GM23248 (cell line): ENCODE measurements at regions not wholly inside any gene's neighbourhood (a gene's known extent, or its start where the extent isn't known, plus 50 kb on each side); places are given as distances from the start of the nearest gene placed in this dataset.

Experiments used
- DNase-seq: peaks from one replicate; pipeline ENCODE4 v3.0.0-alpha.2; 2015
- H2AFZ ChIP-seq: fragments of 200-600 bp; sonication (generic); 2 replicates; pipeline ENCODE4 v1.6.1; 2016; ENCODE audit warnings: antibody characterized with exemption
- H3F3A ChIP-seq: fragments of 200-600 bp; sonication (generic); 2 replicates; pipeline ENCODE4 v1.6.1; 2016; ENCODE audit warnings: mild to moderate bottlenecking, antibody characterized with exemption, mixed run types; ENCODE audit not compliant: insufficient read depth
- H3K27ac ChIP-seq: fragments of 200-600 bp; sonication (generic); 2 replicates; pipeline ENCODE4 v1.5.1; 2016; ENCODE audit warnings: mild to moderate bottlenecking
- H3K27me3 ChIP-seq: fragments of 200-600 bp; sonication (generic); replicated peaks from 2 replicates; pipeline ENCODE4 v1.6.1; 2016; ENCODE audit warnings: mild to moderate bottlenecking; ENCODE audit not compliant: insufficient read depth
- H3K36me3 ChIP-seq: fragments of 200-600 bp; sonication (generic); 2 replicates; pipeline ENCODE4 v1.6.1; 2016; ENCODE audit warnings: low read depth, mild to moderate bottlenecking
- H3K4me1 ChIP-seq: fragments of 200-600 bp; sonication (generic); 2 replicates; pipeline ENCODE4 v1.6.1; 2016; ENCODE audit warnings: mild to moderate bottlenecking; ENCODE audit not compliant: insufficient read depth
- H3K4me2 ChIP-seq: fragments of 200-600 bp; sonication (generic); one replicate; pipeline ENCODE4 v1.6.1; 2016; ENCODE audit warnings: mild to moderate bottlenecking; ENCODE audit not compliant: unreplicated experiment
- H3K4me3 ChIP-seq: fragments of 200-600 bp; sonication (generic); 2 replicates; pipeline ENCODE4 v1.5.1; 2016; ENCODE audit warnings: mild to moderate bottlenecking
- H3K79me2 ChIP-seq: fragments of 200-600 bp; sonication (generic); 2 replicates; pipeline ENCODE4 v1.6.1; 2016; ENCODE audit warnings: mild to moderate bottlenecking; ENCODE audit not compliant: insufficient read depth
- H3K9ac ChIP-seq: fragments of 200-600 bp; sonication (generic); 2 replicates; pipeline ENCODE4 v1.6.1; 2016; ENCODE audit warnings: mild to moderate bottlenecking
- H3K9me2 ChIP-seq: fragments of 200-600 bp; sonication (generic); 2 replicates; pipeline ENCODE4 v1.6.1; 2016; ENCODE audit warnings: mixed run types, mild to moderate bottlenecking, moderate library complexity; ENCODE audit not compliant: insufficient read depth
- H3K9me3 ChIP-seq: fragments of 200-600 bp; sonication (generic); one replicate; pipeline ENCODE4 v1.6.1; 2017; ENCODE audit warnings: low read depth
- H4K20me1 ChIP-seq: fragments of 200-600 bp; sonication (generic); 2 replicates; pipeline ENCODE4 v1.6.0; 2016; ENCODE audit not compliant: insufficient read depth
- EZH2 ChIP-seq: fragments of 200-600 bp; sonication (generic); IDR thresholded peaks from 2 replicates; pipeline ENCODE4 v1.6.1; 2018; ENCODE audit warnings: antibody characterized with exemption, mild to moderate bottlenecking; ENCODE audit not compliant: insufficient read depth, poor library complexity, severe bottlenecking
- EZH2phosphoT487 ChIP-seq: fragments of 200-600 bp; sonication (generic); IDR thresholded peaks from 2 replicates; pipeline ENCODE4 v1.6.1; 2018; ENCODE audit warnings: antibody characterized with exemption, moderate library complexity, mild to moderate bottlenecking, low read depth; ENCODE audit not compliant: insufficient read depth
- WGBS, 2 experiments: methylation state at CpG; one replicate each; pipeline ENCODE4 v1.1.6; 2015 to 2017; ENCODE audit warnings: low lambda C conversion rate in 2 of 2, low coverage in 1 of 2; ENCODE audit errors: missing lambda C conversion rate in 2 of 2; 5-methylcytosine and 5-hydroxymethylcytosine counted together
- in situ Hi-C: fragments of 300-500 bp; cut with MboI; formaldehyde crosslinking; loops from 2 replicates; pipeline ENCODE4 v1.15.0; 2020

DNA sequence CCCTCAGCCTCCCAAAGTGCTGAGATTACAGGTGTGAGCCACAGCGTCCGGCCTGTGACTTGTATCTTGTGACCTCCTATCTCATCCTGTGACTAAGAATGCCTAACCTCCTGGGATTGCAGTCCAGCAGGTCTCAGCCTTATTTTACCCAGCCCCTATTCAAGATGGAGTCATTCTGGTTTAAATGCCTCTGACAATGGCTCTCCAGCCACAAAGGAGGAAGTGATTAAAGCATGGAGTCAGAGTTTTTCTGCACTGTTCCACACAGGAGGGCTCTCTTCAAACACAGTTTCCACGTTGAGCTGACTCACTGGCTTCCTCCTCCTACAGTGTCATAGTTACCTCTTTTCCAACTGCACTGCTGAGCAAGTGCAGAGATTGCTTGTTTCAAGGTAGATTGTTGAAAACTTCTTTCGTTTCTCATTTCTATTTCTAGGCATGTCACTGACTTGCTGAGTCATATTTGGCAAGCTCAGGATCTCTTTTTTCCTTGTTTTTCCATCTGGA lies 383.8 kb downstream of the PCNX1 start:
- WGBS, 2 experiments = 7 to 12% methylated on average over 4 of the region's 4 CpGs
- peak overlapping the region; percentile 57 for H2AFZ ChIP-seq
- H3K27me3 ChIP-seq = no peaks in the 10 kb centered on the region
- H3F3A ChIP-seq = peaks cover 6% of the 10 kb centered on the region
- H3K36me3 ChIP-seq = no peaks in the 10 kb centered on the region
- TF ChIP-seq EZH2phosphoT487 = no peak
- TF ChIP-seq EZH2 = no peak
- DNase-seq = peak; percentile 89
- H3K9me2 ChIP-seq = no peaks in the 10 kb centered on the region
- peak overlapping the region; percentile 71 for H3K27ac ChIP-seq
- H3K4me3 ChIP-seq = peak overlapping the region; percentile 15; the same call in 1 of the 2 replicates
- in situ Hi-C loops = no loop called here
- H3K9ac ChIP-seq = peak overlapping the region; percentile 37; the same call in 1 of the 2 replicates
- H3K4me1 ChIP-seq = peaks cover 10% of the 10 kb centered on the region; the same call in 1 of the 2 replicates
- H3K79me2 ChIP-seq = no peaks in the 10 kb centered on the region
- no peaks in the 10 kb centered on the region for H3K9me3 ChIP-seq
- H3K4me2 ChIP-seq = peak overlapping the region; percentile 23
- H4K20me1 ChIP-seq = no peaks in the 10 kb centered on the region

DNA sequence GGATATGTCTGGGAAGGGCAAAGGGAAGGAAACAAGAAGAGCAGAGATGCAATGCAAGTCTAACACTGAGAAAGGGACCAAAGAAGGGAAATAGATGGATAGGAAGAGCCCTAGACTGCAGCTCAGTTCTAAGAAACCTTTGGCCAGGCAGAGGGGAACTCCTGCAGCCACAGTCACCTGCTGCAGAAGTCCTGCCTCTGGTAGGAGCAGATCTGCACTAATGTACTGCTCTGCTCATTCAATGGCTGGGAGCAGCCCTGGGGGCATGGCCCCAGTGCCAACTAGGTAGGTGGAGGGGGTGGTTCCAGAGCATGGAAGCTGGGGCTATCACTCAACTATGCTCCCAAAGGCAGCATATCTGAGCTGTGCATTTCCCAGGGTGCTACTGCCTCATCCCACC lies 388.9 kb downstream of the PCNX1 start:
- no peaks in the 10 kb centered on the region for H3K27me3 ChIP-seq
- H4K20me1 ChIP-seq = no peaks in the 10 kb centered on the region
- no peaks in the 10 kb centered on the region for H3F3A ChIP-seq
- H3K36me3 ChIP-seq = no peaks in the 10 kb centered on the region
- no peak overlapping the region for H3K4me2 ChIP-seq
- H3K9me2 ChIP-seq = no peaks in the 10 kb centered on the region
- no peak overlapping the region for H3K4me3 ChIP-seq
- no peak for DNase-seq
- H3K27ac ChIP-seq = no peak overlapping the region
- peaks cover 8% of the 10 kb centered on the region; the same call in 1 of the 2 replicates for H3K4me1 ChIP-seq
- H3K9me3 ChIP-seq = no peaks in the 10 kb centered on the region
- no peaks in the 10 kb centered on the region for H3K79me2 ChIP-seq
- no peak overlapping the region for H2AFZ ChIP-seq
- in situ Hi-C loops = no loop called here
- H3K9ac ChIP-seq = no peak overlapping the region
- TF ChIP-seq EZH2 (no peak), EZH2phosphoT487 (no peak)

DNA sequence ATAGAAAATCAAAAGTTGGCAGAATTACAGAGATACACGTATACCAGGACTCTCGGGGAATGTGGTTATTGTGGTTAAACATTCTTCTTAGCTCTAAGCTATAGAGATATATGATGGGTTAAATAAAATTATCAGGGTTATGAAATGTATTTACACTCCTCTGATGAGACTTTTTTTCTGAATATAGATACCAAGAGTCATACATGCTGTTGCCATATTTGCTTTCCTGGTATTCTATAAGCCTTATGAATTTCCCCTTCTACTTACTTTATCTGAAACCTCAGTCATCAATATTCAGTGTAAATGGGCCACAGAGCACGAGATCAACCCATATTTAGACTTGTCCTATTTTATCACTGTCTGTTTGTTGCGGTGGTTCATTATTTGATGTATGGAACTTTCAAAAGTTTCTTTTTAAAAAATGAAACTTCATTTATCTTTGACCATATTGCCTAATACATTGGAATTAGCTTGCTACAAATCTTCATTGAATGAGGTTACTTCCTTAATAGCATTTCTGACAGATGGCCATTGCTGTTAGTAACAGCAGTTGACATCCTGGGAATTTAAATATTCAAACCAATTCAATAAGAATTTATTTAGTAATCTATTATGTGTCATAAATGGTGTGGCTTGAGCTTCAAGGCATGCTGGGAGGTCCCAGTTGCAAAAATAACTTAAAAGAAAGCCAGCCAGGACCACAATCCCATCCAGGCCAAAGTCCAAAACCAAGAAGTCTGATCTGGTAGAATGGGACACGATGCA lies 393.5 kb downstream of the PCNX1 start:
- Histone ChIP-seq H3K9ac (no peak overlapping the region), H3K9me2 (no peaks in the 10 kb centered on the region), H3K27ac (no peak overlapping the region), H4K20me1 (no peaks in the 10 kb centered on the region), H3K4me2 (no peak overlapping the region), H3K9me3 (peaks cover 4% of the 10 kb centered on the region), H3K4me1 (0 out of 2 replicates have a peak, but pooled peaks cover 6% of the 10 kb centered on the region), H3K27me3 (no peaks in the 10 kb centered on the region), H3F3A (no peaks in the 10 kb centered on the region), H3K36me3 (0 out of 2 replicates have a peak, but pooled peaks cover 8% of the 10 kb centered on the region), H3K79me2 (no peaks in the 10 kb centered on the region), H2AFZ (0 out of 2 replicates have a peak overlapping the region, but pooled peaks have one; percentile 7), H3K4me3 (no peak overlapping the region)
- in situ Hi-C loops = no loop called here
- DNase-seq = peak; percentile 30
- WGBS, 2 experiments = 50 to 58% methylated on average over 5 of the region's 5 CpGs
- TF ChIP-seq EZH2 (no peak), EZH2phosphoT487 (no peak)

GRCh38 chr14:71301611-71302010 lies 394.4 kb downstream of the PCNX1 start:
- TF ChIP-seq EZH2phosphoT487 (no peak), EZH2 (no peak)
- H3K4me1 ChIP-seq = 0 out of 2 replicates have a peak, but pooled peaks cover 6% of the 10 kb centered on the region
- no peaks in the 10 kb centered on the region for H3F3A ChIP-seq
- no peak for DNase-seq
- H4K20me1 ChIP-seq = no peaks in the 10 kb centered on the region
- in situ Hi-C loops = no loop called here
- H3K4me3 ChIP-seq = no peak overlapping the region
- no peaks in the 10 kb centered on the region for H3K79me2 ChIP-seq
- no peaks in the 10 kb centered on the region for H3K9me2 ChIP-seq
- H3K27ac ChIP-seq = no peak overlapping the region
- WGBS, 2 experiments = 94 to 95% methylated on average over 2 of the region's 2 CpGs
- H3K27me3 ChIP-seq = no peaks in the 10 kb centered on the region
- no peak overlapping the region for H2AFZ ChIP-seq
- no peak overlapping the region for H3K4me2 ChIP-seq
- no peak overlapping the region for H3K9ac ChIP-seq
- 0 out of 2 replicates have a peak, but pooled peaks cover 11% of the 10 kb centered on the region for H3K36me3 ChIP-seq
- H3K9me3 ChIP-seq = peaks cover 4% of the 10 kb centered on the region
